HepG2 (cell line): ENCODE measurements at regions not wholly inside any gene's neighbourhood (a gene's known extent, or its start where the extent isn't known, plus 50 kb on each side); places are given as distances from the start of the nearest gene placed in this dataset.

Experiments
- CSRNP1 ChIP-seq: sonication (generic); formaldehyde crosslinking; IDR thresholded peaks from 2 replicates; pipeline ENCODE4 v1.8.1; 2023; ENCODE audit warnings: mild to moderate bottlenecking, missing genetic modification reagents
- MYPOP ChIP-seq: sonication (generic); formaldehyde crosslinking; IDR thresholded peaks from 2 replicates; pipeline ENCODE4 v1.8.1; 2023; ENCODE audit warnings: mild to moderate bottlenecking, moderate library complexity, missing genetic modification reagents
- PCBP1 ChIP-seq: fragments of 200-400 bp; formaldehyde crosslinking; IDR thresholded peaks from 2 replicates; pipeline ENCODE4 v1.6.1; 2017; ENCODE audit warnings: mild to moderate bottlenecking, low read depth, low read length, borderline replicate concordance
- PRMT3 ChIP-seq: sonication (generic); formaldehyde crosslinking; IDR thresholded peaks from 2 replicates; pipeline ENCODE4 v1.8.1; 2022; ENCODE audit warnings: low read depth, mild to moderate bottlenecking, moderate library complexity, missing genetic modification reagents, borderline replicate concordance
- SIN3B ChIP-seq: fragments of 150-350 bp; IDR thresholded peaks from 2 replicates; pipeline ENCODE4 v1.6.1; 2014; ENCODE audit warnings: low read length
- SRSF9 ChIP-seq: fragments of 200-400 bp; formaldehyde crosslinking; IDR thresholded peaks from 2 replicates; pipeline ENCODE4 v1.6.1; 2018; ENCODE audit warnings: borderline replicate concordance, mild to moderate bottlenecking, low read depth, low read length; ENCODE audit not compliant: insufficient read depth, poor library complexity, severe bottlenecking
- TARDBP ChIP-seq: sonication (generic); formaldehyde crosslinking; IDR thresholded peaks from 2 replicates; pipeline ENCODE4 v1.8.0; 2022; ENCODE audit warnings: mild to moderate bottlenecking, missing genetic modification reagents
- ZBTB44 ChIP-seq: sonication (generic); formaldehyde crosslinking; IDR thresholded peaks from 2 replicates; pipeline ENCODE4 v1.4.0; 2020; ENCODE audit warnings: missing genetic modification reagents
- ZBTB7A ChIP-seq: sonication (generic); formaldehyde crosslinking; IDR thresholded peaks from 2 replicates; pipeline ENCODE4 v1.8.0; 2022; ENCODE audit warnings: mild to moderate bottlenecking, missing genetic modification reagents
- ZNF17 ChIP-seq: sonication (generic); formaldehyde crosslinking; IDR thresholded peaks from 2 replicates; pipeline ENCODE4 v1.5.0; 2020; ENCODE audit warnings: mild to moderate bottlenecking, missing genetic modification reagents
- ZNF44 ChIP-seq: sonication (generic); formaldehyde crosslinking; IDR thresholded peaks from 2 replicates; pipeline ENCODE4 v1.5.1; 2020; ENCODE audit warnings: mild to moderate bottlenecking, missing genetic modification reagents
- ZNF503 ChIP-seq: sonication (generic); formaldehyde crosslinking; IDR thresholded peaks from 2 replicates; pipeline ENCODE4 v1.4.0; 2020; ENCODE audit warnings: missing genetic modification reagents
- ZNF792 ChIP-seq: IDR thresholded peaks from 2 replicates; pipeline ENCODE4 v1.6.1; 2016
- TF ChIP-seq, protein P1 (sequence below): sonication (generic); formaldehyde crosslinking; IDR thresholded peaks from 2 replicates; pipeline ENCODE4 v1.5.1; 2020; ENCODE audit warnings: mild to moderate bottlenecking, missing genetic modification reagents, borderline replicate concordance
- TF ChIP-seq, protein P2 (sequence below): IDR thresholded peaks from 2 replicates; pipeline ENCODE4 v1.6.1; 2016

DNA sequence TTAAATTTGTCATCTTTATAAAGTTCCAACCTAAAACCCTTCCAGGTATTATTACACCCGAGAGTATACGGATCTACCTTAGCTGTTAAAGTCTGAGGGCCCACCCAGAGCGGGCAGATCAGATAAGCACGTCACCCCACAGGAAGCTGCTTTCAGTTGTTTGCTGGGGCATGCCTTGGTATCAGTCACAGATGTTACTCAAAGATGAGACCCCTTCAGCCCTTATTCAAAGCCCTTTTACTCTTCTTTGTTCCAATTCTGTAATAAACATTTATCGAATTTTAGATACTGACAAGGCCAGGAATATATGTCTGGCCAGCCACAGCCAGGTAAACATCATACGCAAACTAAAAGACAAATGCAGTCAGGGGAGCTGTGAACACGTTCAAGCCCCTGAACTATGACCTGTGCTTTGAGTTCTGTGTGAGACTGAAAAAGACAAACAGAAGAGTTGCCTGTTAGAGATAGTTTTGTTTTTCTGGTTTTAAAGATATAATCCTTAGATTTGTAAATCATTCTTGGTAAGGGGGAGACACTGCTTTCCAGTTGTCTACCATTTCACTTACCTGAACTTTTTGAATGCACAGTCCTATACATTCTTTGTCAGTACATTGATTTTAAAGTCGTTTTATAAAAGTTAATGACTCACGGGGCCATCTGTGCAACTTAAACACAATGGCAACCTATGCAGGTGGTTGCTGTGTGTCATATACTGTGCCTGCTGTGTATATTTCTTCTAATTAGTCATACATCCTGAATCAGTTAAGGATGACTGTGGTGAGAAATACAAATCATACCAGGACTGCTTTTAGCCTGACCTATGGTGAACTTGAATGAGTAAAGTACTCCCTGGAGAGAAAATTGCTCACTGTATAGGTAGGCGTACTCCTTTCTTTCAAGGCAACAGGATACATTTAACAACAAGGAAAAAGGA is 100.5 kb upstream of the ITPRID2 start (continued):
- TF ChIP-seq TARDBP (CRISPR knock-in tag) (peak; percentile 86), SRSF9 (no peak), ZNF17 (CRISPR knock-in tag) (no peak), PRMT3 (CRISPR knock-in tag) (no peak), SIN3B (0 out of 2 replicates have a peak, but pooled peaks have one; percentile 17), PCBP1 (no peak), ZNF44 (CRISPR knock-in tag) (no peak), ZBTB7A (CRISPR knock-in tag) (peak; percentile 51; the same call in 1 of the 2 replicates), ZBTB44 (CRISPR knock-in tag) (no peak), ZNF503 (CRISPR knock-in tag) (peak; percentile 65; the same call in 1 of the 2 replicates), MYPOP (CRISPR knock-in tag) (peak; percentile 71; the same call in 1 of the 2 replicates), ZNF792 (peak; percentile 74; the same call in 1 of the 2 replicates), CSRNP1 (CRISPR knock-in tag) (no peak)
- TF ChIP-seq, protein P1, sequence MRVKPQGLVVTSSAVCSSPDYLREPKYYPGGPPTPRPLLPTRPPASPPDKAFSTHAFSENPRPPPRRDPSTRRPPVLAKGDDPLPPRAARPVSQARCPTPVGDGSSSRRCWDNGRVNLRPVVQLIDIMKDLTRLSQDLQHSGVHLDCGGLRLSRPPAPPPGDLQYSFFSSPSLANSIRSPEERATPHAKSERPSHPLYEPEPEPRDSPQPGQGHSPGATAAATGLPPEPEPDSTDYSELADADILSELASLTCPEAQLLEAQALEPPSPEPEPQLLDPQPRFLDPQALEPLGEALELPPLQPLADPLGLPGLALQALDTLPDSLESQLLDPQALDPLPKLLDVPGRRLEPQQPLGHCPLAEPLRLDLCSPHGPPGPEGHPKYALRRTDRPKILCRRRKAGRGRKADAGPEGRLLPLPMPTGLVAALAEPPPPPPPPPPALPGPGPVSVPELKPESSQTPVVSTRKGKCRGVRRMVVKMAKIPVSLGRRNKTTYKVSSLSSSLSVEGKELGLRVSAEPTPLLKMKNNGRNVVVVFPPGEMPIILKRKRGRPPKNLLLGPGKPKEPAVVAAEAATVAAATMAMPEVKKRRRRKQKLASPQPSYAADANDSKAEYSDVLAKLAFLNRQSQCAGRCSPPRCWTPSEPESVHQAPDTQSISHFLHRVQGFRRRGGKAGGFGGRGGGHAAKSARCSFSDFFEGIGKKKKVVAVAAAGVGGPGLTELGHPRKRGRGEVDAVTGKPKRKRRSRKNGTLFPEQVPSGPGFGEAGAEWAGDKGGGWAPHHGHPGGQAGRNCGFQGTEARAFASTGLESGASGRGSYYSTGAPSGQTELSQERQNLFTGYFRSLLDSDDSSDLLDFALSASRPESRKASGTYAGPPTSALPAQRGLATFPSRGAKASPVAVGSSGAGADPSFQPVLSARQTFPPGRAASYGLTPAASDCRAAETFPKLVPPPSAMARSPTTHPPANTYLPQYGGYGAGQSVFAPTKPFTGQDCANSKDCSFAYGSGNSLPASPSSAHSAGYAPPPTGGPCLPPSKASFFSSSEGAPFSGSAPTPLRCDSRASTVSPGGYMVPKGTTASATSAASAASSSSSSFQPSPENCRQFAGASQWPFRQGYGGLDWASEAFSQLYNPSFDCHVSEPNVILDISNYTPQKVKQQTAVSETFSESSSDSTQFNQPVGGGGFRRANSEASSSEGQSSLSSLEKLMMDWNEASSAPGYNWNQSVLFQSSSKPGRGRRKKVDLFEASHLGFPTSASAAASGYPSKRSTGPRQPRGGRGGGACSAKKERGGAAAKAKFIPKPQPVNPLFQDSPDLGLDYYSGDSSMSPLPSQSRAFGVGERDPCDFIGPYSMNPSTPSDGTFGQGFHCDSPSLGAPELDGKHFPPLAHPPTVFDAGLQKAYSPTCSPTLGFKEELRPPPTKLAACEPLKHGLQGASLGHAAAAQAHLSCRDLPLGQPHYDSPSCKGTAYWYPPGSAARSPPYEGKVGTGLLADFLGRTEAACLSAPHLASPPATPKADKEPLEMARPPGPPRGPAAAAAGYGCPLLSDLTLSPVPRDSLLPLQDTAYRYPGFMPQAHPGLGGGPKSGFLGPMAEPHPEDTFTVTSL (CRISPR knock-in tag): peak; percentile 88; the same call in 1 of the 2 replicates
- TF ChIP-seq, protein P2, sequence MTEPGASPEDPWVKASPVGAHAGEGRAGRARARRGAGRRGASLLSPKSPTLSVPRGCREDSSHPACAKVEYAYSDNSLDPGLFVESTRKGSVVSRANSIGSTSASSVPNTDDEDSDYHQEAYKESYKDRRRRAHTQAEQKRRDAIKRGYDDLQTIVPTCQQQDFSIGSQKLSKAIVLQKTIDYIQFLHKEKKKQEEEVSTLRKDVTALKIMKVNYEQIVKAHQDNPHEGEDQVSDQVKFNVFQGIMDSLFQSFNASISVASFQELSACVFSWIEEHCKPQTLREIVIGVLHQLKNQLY (CRISPR knock-in tag): peak; percentile 11; the same call in 1 of the 2 replicates
